ENCODE measurements at regions not wholly inside any gene's neighbourhood (a gene's known extent, or its start where the extent isn't known, plus 50 kb on each side); places are given as distances from the start of the nearest gene placed in this dataset.

DNA sequence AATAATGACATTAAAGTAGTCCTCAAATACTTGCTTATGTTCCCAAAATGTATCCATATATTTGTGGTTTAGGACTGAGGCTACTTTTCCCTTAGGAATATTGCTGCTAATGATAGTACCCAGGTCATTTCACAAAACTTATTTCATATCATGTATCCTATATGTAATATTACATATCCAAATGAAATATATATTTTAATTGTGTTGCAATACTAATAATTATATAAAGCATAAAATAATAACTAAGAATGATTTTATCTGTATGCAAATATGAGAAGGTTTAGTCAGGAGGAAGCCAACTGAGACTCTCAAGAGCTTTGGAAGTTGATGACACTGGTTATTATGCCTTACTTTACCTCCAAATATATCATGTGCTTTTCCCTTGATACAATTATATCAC is 231.5 kb upstream of the KLF14 start:
- no peaks in the 10 kb centered on the region for H3K27me3 ChIP-seq (ENCODE audit: control insufficient read depth, insufficient read depth, low read length)
- peaks cover 2% of the 10 kb centered on the region for H3K36me3 ChIP-seq (ENCODE audit: control insufficient read depth, insufficient read depth, low read length)
- no peak for DNase-seq (ENCODE audit: low read depth)
- TF ChIP-seq, protein P1, sequence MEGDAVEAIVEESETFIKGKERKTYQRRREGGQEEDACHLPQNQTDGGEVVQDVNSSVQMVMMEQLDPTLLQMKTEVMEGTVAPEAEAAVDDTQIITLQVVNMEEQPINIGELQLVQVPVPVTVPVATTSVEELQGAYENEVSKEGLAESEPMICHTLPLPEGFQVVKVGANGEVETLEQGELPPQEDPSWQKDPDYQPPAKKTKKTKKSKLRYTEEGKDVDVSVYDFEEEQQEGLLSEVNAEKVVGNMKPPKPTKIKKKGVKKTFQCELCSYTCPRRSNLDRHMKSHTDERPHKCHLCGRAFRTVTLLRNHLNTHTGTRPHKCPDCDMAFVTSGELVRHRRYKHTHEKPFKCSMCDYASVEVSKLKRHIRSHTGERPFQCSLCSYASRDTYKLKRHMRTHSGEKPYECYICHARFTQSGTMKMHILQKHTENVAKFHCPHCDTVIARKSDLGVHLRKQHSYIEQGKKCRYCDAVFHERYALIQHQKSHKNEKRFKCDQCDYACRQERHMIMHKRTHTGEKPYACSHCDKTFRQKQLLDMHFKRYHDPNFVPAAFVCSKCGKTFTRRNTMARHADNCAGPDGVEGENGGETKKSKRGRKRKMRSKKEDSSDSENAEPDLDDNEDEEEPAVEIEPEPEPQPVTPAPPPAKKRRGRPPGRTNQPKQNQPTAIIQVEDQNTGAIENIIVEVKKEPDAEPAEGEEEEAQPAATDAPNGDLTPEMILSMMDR (IDR thresholded peaks at IDR 0.05; ENCODE audit: insufficient read depth, low read length, severe bottlenecking) = no peak
- H3K4me3 ChIP-seq (ENCODE audit: low read depth, low read length) = no peak overlapping the region
- FAIRE-seq = no peak

DNA sequence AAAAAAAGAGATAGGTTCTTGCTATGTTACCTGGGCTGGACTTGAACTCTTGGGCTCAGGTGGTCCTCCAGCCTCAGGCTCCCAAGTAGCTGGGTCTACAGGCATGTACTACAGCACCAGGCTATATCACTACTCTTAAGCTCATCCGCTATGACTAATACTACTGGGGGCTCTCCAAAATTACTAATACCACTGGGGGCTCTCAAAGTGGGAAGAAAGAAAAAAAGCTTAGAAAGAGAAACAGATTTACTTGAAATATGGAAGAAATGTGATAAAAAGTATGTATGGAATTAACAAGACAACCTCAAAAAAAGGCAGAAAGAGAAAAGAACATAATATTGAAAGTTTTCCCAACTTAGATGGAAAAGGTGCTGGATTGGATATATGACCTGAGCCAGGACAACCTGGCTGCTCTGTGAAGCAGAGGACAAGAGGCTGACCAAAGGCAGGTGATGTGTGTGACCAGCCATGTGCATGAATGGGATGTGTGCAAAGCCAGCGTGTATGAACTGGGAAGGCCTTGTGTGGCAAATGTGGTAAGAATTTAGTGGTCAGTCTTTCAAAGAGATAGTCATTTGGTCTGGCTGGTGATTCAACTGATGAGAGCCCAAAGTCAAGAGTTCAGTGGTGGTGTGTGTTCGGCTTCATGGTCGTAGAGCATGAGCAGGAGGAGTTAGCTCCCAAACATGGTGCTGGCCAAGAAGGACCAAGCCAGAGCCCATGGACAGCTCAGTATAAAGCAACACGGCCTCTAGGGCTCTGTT is 232.4 kb upstream of the KLF14 start:
- no peaks in the 10 kb centered on the region for H3K27me3 ChIP-seq (ENCODE audit: control insufficient read depth, insufficient read depth, low read length)
- H3K4me3 ChIP-seq (ENCODE audit: low read depth, low read length) = no peak overlapping the region
- DNase-seq (ENCODE audit: low read depth) (no peak), FAIRE-seq (no peak)
- TF ChIP-seq, protein P1 (IDR thresholded peaks at IDR 0.05; ENCODE audit: insufficient read depth, low read length, severe bottlenecking) = no peak
- H3K36me3 ChIP-seq (ENCODE audit: control insufficient read depth, insufficient read depth, low read length) = peaks cover 2% of the 10 kb centered on the region

DNA sequence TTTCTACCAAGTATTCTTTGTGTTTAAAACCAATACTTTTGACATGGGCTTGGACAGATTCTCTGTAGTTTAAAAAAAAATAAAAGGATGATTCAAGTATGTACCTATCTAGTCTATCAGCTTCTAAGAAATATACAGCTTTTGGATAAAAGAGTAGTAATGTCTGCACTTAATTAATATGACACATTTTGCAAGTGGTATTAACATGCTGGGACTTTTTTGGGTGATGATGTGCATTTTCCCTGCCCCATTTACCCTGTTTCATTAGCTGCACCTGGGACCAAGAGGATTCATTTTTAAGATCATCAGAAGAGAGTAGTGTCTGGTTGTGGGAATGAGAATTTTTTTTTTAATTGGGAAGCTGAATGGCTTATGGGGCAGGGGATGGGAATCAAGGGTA is 236.2 kb upstream of the KLF14 start:
- no peak for FAIRE-seq
- TF ChIP-seq, protein P1 (IDR thresholded peaks at IDR 0.05; ENCODE audit: insufficient read depth, low read length, severe bottlenecking) = no peak
- Histone ChIP-seq H3K4me3 (ENCODE audit: low read depth, low read length) (no peak overlapping the region), H3K36me3 (ENCODE audit: control insufficient read depth, insufficient read depth, low read length) (peaks cover 2% of the 10 kb centered on the region), H3K27me3 (ENCODE audit: control insufficient read depth, insufficient read depth, low read length) (no peaks in the 10 kb centered on the region)
- DNase-seq (ENCODE audit: low read depth) = no peak

DNA sequence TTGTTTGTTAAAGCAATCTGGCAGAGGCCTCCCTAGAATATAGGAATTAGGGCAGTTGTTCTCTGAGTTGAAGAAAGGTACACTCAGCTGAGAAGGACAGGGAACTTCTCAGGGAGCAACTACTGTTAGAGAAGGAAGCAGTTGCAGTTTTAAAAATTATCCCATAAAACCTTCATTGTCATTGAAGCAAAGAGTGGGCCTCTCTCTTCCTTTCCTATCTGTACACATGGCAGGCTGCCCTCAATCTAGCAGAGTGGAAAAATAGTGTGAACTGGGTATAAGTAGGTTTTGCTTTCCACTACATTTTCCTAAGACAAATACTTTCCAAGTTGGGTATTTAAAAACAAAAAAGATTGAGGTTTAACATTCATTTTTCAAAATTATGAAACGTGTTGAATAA is 236.7 kb upstream of the KLF14 start:
- TF ChIP-seq, protein P1 (IDR thresholded peaks at IDR 0.05; ENCODE audit: insufficient read depth, low read length, severe bottlenecking) = no peak
- FAIRE-seq = no peak
- peaks cover 4% of the 10 kb centered on the region for H3K36me3 ChIP-seq (ENCODE audit: control insufficient read depth, insufficient read depth, low read length)
- no peak overlapping the region for H3K4me3 ChIP-seq (ENCODE audit: low read depth, low read length)
- H3K27me3 ChIP-seq (ENCODE audit: control insufficient read depth, insufficient read depth, low read length) = no peaks in the 10 kb centered on the region
- no peak for DNase-seq (ENCODE audit: low read depth)

DNA sequence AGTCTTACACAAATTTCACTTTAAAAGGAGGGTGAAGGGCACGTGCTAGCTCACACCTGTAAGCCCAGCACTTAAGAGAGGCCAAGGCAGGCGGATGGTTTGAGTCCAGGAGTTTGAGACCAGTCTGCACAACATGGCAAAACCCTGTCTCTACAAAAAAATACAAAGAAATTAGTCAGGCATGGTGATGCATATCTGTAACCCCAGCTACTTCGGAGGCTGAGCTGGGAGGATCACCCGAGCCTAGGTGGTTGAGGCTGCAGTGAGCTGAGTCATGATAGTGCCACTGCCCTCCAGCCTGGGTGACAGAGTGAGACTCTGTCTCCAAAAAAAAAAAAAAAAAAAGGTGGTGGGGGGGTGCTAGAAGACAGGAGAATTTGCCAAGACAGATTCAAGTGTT is 237.3 kb upstream of the KLF14 start:
- Histone ChIP-seq H3K4me3 (ENCODE audit: low read depth, low read length) (no peak overlapping the region), H3K36me3 (ENCODE audit: control insufficient read depth, insufficient read depth, low read length) (peaks cover 4% of the 10 kb centered on the region), H3K27me3 (ENCODE audit: control insufficient read depth, insufficient read depth, low read length) (no peaks in the 10 kb centered on the region)
- TF ChIP-seq, protein P1 (IDR thresholded peaks at IDR 0.05; ENCODE audit: insufficient read depth, low read length, severe bottlenecking) = no peak
- DNase-seq (ENCODE audit: low read depth) (no peak), FAIRE-seq (no peak)

DNA sequence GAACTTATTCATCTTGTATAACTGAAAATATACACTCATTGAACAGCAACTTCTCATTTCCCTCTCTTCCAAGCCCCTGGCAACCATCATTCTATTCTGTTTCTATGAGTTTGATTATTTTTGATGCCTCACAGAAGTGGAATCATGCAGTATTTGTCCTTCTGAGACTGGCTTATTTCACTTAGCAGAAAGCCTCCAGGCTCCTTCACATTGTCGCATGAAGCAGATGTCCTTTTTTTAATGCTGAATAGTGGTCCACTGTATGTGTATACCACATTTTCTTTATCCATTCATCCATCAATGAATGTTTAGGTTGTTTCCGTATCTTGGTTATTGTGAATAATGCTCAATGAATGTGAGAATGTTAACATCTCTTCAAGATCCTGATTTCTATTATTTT is 238.2 kb upstream of the KLF14 start:
- TF ChIP-seq, protein P1 (IDR thresholded peaks at IDR 0.05; ENCODE audit: insufficient read depth, low read length, severe bottlenecking) = no peak
- peaks cover 1% of the 10 kb centered on the region for H3K36me3 ChIP-seq (ENCODE audit: control insufficient read depth, insufficient read depth, low read length)
- no peak for DNase-seq (ENCODE audit: low read depth)
- H3K4me3 ChIP-seq (ENCODE audit: low read depth, low read length) = no peak overlapping the region
- FAIRE-seq = no peak
- H3K27me3 ChIP-seq (ENCODE audit: control insufficient read depth, insufficient read depth, low read length) = no peaks in the 10 kb centered on the region

All from bronchial epithelial cell (primary cell).